ENCODE measurements at regions not wholly inside any gene's neighbourhood (a gene's known extent, or its start where the extent isn't known, plus 50 kb on each side); places are given as distances from the start of the nearest gene placed in this dataset.

DNA sequence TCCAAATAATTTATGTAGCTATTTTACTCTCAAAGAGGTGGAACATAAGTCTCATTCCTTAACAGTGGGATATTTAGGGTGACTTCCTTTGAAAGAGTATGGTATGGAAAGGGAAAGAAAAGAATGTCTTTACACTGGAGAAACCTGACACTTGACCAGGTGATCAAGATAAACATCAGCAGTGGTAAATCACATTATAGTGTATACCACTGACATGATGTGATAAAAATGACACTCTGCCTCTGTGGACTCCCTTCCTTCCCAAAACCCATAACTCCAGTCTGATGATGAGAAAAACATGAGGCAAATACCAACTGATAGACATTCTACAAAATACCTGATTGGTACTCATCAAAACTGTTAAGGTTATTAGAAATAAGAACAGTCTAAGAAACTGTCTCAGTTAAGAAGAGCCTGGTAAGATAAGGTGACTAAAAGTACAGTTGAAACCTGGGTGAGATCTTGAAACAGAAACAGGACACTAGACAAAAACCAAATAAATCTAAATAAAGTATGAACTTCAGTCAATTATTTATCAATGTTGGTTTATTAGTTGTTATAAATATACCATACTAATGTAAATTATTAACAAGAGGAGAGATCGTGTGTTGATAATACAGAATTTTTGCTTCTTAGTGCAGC, 144.2 kb upstream of the PCDH18 start:
- DNase-seq (ENCODE audit: low read depth), result no peak

DNA sequence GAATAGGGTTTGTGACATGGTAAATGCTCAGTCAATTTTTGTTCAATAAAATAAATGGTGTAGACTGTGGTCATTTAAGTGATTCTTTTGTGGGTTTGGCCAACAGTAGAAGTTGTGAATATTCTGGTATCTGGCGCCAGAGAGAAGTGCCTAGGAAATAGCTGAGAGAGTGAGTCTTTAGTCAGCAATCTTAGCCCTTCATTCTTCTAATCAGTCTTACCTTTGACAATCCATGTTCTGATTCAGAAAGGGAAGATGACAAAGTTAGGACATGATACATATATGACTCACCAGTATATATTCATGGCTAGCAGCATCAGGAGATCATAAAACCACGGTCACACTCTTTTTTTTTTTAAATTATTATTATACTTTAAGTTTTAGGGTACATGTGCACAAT, 141.8 kb upstream of the PCDH18 start:
- DNase-seq (ENCODE audit: low read depth), result peak; percentile 79

DNA sequence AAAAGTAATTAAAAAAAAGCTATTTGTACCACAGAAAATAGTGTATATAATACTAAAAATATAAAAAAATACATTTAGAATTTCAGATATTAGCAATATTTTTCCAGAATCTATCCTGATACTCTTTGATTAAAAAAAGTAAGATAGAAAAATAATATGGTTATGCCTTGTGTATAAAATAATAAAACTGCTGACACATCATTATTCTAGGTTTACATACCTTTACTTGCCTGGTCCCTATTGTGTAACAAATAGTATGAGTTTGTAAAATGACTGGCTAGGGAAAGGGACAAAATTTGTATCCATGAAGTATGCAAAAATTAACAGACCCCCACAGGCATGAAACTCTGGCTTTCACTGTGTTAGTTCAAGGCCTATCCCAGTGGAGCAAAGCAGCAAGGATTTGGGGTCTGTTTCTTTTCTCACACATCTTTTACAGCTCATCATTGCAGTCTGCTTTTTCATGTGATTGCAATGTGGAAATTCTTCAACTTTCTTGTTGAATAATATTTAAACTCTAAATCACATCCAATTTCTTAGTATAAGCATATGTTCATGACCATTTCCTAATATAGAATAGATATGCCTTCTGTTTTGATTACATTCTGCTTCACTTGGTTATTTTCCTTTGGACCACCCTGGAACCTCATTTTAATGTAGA, 136.7 kb upstream of the PCDH18 start:
- DNase-seq (ENCODE audit: low read depth), result no peak

DNA sequence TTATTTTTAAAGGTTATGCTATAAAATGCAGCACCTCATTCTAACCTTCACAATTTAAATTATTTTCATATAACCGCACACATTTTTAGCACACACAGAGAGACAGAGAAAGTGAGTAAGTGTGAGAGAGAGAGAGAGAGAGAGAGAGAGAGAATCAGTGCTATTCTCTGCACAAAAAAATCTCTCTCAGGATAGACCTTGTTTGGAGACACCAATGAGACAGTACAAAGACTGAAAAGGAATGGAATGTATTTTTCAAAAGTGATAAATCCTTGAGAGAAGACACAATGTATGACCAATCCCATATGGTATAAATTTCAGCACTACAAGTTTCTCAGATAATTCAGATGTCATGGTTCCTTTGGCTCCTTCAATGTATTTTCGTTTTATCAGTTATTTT, 132.1 kb upstream of the PCDH18 start:
- peak; percentile 29 for DNase-seq (ENCODE audit: low read depth)

- peak; percentile 60 for DNase-seq (ENCODE audit: low read depth)
Measured at GRCh38 chr4:137664046-137664387, 131.7 kb upstream of the PCDH18 start.

GRCh38 chr4:137663251-137664045, 131.2 kb upstream of the PCDH18 start:
- DNase-seq (ENCODE audit: low read depth), result no peak

DNA sequence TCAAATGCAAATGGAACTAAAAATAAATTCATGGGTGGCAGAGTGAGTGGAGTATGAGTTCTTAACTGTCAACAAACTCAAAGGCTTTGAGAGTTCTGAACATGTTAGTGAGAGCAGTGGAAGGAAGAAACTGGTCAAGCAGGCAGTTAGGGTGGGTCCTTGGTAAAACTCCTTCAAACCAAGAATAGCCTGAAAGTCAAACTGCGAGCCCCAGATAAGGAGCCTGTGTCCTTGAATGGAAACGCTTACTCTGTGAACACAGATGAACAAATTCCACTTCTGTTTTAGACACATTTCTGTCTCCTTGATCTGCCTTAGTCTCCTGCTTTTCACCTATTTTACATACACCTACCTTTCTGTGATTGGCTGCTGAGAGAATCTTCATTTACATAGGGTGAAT, 129.4 kb upstream of the PCDH18 start:
- no peak for DNase-seq (ENCODE audit: low read depth)

GRCh38 chr4:137660211-137660610, 127.9 kb upstream of the PCDH18 start:
- DNase-seq (ENCODE audit: low read depth), result no peak

DNA sequence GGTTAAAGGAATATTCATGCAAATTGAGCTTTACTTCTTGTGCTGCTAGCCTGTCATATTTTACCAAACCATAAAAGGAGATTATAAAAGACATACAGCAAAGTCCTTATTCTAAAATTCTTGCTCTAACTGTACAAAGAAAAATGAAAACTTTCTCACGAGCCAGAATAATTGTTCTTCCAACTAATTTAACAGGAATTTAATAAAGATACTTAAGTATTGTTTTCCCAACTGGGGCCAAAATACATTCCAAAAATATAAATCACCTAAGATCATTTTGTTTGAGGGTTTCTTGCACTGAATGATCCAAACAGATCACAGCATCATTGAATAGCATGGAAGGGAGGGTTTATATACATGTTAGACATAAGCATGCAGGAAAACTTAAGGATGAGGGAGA, 127.1 kb upstream of the PCDH18 start:
- DNase-seq (ENCODE audit: low read depth), result peak; percentile 28

DNA sequence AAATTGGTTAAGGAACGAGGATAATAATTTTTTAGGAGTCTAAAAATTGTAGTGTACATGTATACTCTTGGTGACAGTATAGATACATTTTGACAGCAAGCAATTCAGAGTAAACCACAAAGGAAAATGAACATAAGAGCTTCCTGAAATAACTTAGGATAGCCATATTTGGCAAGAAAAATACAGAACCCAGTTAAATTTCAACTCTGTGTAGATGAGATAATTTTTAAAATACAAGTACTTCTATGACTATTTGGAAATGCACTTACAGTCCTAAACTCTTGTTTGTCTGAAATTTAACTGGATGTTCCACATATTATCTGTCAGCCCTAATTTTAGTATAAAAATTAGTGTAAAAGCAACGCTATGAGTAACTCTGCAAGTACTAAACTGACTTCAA, 124.4 kb upstream of the PCDH18 start:
- DNase-seq (ENCODE audit: low read depth), result no peak

- no peak for DNase-seq (ENCODE audit: low read depth)
Measured at GRCh38 chr4:137655302-137655701, 123.0 kb upstream of the PCDH18 start.

DNA sequence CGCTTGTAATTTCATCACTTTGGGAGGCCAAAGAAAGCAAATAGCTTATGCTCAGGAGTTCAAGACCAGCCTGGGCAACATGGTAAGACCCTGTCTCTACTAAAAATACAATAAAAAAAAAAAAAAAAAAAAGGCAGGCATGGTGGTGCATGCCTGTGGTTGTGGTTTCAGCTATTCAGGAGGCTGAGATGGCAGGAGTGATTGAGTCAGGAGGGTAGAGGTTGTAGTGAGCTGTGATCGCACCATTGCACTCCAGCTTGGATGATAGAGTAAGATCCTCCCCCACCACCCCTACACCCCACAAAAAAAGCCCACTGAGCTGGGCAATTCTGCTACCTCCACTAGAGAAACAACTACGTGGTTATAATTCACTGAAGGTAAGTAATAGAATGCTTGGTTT, 118.8 kb upstream of the PCDH18 start:
- DNase-seq (ENCODE audit: low read depth), result peak; percentile 75

DNA sequence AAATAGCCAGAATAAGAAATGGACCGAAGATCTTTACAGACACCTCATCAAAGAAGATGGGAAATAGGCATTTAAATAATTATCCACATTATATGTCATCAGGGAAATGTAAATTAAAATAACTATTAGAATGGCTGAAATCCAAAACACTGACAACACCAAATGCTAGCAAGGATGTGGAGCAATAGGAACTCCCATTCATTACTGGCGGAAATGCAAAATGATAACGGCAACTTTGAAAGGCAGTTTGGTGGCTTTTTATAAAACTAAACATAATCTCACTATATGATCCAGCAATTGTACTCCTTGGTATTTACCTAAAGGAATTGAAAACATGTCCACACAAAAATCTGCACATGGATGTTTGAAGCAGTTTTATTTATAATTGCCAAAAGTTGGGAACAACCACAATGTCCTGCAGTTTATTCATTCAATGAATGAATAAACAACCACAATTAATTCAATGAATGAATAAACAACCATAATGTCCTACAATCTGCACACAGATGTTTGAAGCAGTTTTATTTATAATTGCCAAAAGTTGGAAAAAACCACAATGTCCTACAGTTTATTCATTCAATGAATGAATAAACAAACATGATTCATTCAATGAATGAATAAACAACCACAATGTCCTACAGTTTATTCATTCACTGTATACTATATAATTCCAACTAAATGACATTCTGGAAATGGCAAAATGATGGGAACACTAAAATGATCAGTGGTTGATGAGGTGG, 117.6 kb upstream of the PCDH18 start:
- DNase-seq (ENCODE audit: low read depth), result peak; percentile 62

- DNase-seq (ENCODE audit: low read depth), result no peak
Measured at GRCh38 chr4:137648531-137648930, 116.2 kb upstream of the PCDH18 start.

DNA sequence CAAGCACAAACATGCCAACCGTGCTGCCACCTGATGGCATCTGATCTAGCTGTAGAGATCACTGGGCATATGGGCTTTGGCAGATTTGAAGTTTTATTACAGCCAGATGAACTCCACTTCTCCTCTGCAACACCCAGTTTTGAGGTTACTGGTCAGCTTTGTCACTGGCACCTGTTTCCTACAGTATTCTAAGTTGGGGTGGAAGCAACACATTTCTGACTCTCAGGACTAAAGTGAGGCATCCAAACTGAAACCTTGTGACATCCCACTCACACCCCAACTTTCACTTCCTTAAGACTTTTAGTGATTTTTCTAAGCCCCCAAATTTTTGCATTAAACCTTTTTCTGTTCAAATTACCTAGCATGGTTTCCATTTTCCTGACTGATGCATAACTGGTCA, 115.1 kb upstream of the PCDH18 start:
- DNase-seq (ENCODE audit: low read depth), result no peak

GRCh38 chr4:137644201-137644600, 111.9 kb upstream of the PCDH18 start:
- DNase-seq (ENCODE audit: low read depth), result no peak

GRCh38 chr4:137641544-137641943, 109.2 kb upstream of the PCDH18 start:
- DNase-seq (ENCODE audit: low read depth), result no peak

GRCh38 chr4:137640838-137641158, 108.5 kb upstream of the PCDH18 start:
- DNase-seq (ENCODE audit: low read depth), result no peak

DNA sequence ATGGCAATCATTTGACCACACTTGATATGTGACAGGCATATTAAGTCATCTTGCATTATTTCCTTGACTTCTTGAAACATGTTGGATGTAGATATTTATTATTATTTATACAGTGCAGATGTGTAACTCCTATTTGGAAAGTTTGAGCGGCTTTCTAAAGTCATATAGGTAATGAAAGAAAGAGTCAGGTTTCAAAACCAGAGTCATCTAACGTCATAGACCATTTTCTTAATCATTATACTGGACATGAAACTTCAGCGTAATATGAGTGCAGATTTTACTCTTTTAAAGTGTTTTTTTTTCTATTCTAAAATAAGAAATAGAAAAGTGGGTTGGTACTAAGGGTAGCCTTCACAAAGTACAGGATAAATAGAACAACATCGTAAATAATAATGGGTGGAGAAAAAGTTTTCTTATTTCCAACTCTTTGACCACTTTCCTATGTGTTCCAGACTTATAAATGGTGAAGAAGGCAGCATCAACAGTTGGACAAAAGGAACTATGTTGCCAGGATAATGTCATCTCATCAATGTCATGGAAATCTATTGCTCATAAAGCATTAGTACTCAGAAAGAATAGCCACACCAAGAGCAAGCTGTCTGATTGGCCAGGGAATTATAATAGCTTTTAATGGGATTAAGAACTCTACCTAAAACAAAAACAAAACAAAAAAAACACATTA, 108.0 kb upstream of the PCDH18 start:
- no peak for DNase-seq (ENCODE audit: low read depth)

DNA sequence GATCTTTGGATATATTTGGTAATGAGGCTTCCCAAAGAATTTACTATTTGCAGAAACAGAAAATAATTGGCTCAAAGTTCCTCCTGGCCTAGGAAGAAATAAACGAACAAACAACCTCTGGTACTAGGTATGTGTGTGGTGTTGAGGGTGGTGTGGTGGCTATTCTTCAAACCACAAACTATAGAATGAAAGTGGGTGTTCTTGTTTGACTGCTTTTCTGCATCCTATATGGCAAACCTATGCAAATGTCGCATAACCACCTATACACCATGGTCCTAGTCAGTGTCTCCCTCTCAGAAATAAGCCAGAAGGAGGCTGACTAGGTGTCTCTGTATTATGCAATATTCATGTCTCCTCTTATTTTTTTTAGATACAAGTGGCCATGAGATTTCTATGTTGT, 106.6 kb upstream of the PCDH18 start:
- DNase-seq (ENCODE audit: low read depth), result no peak

GRCh38 chr4:137635601-137636000, 103.3 kb upstream of the PCDH18 start:
- no peak for DNase-seq (ENCODE audit: low read depth)

- DNase-seq (ENCODE audit: low read depth), result no peak
Measured at GRCh38 chr4:137635108-137635507, 102.8 kb upstream of the PCDH18 start.
